ENCODE measurements at regions not wholly inside any gene's neighbourhood (a gene's known extent, or its start where the extent isn't known, plus 50 kb on each side); places are given as distances from the start of the nearest gene placed in this dataset.

GRCh38 chr13:104289400-104289799, 1223.2 kb upstream of the SLC10A2 start:
- DNase-seq (ENCODE audit: low read depth, low spot score) = peak; percentile 31

- no peak for DNase-seq (ENCODE audit: low read depth, low spot score)
Observed at GRCh38 chr13:104288496-104288895, 1222.3 kb upstream of the SLC10A2 start.

GRCh38 chr13:104286566-104287290, 1220.5 kb upstream of the SLC10A2 start:
- DNase-seq (ENCODE audit: low read depth, low spot score) = peak; percentile 16

- no peak for DNase-seq (ENCODE audit: low read depth, low spot score)
Observed at GRCh38 chr13:104281910-104282309, 1215.7 kb upstream of the SLC10A2 start.

GRCh38 chr13:104270731-104271130, 1204.5 kb upstream of the SLC10A2 start:
- no peak for DNase-seq (ENCODE audit: low read depth, low spot score)

GRCh38 chr13:104267206-104267811, 1201.1 kb upstream of the SLC10A2 start:
- no peak for DNase-seq (ENCODE audit: low read depth, low spot score)

GRCh38 chr13:104256701-104257100, 1190.5 kb upstream of the SLC10A2 start:
- no peak for DNase-seq (ENCODE audit: low read depth, low spot score)

- DNase-seq (ENCODE audit: low read depth, low spot score) = peak; percentile 2
Observed at GRCh38 chr13:104253063-104253680, 1187.0 kb upstream of the SLC10A2 start.

GRCh38 chr13:104251931-104252330, 1185.7 kb upstream of the SLC10A2 start:
- DNase-seq (ENCODE audit: low read depth, low spot score) = no peak

- DNase-seq (ENCODE audit: low read depth, low spot score) = no peak
Observed at GRCh38 chr13:104246955-104247354, 1180.7 kb upstream of the SLC10A2 start.

- DNase-seq (ENCODE audit: low read depth, low spot score) = no peak
Observed at GRCh38 chr13:104206450-104207044, 1140.3 kb upstream of the SLC10A2 start.

GRCh38 chr13:104204177-104204576, 1138.0 kb upstream of the SLC10A2 start:
- DNase-seq (ENCODE audit: low read depth, low spot score) = no peak

GRCh38 chr13:104198801-104199200, 1132.6 kb upstream of the SLC10A2 start:
- no peak for DNase-seq (ENCODE audit: low read depth, low spot score)

- no peak for DNase-seq (ENCODE audit: low read depth, low spot score)
Observed at GRCh38 chr13:104196611-104197010, 1130.4 kb upstream of the SLC10A2 start.

GRCh38 chr13:104181526-104182231, 1115.5 kb upstream of the SLC10A2 start:
- no peak for DNase-seq (ENCODE audit: low read depth, low spot score)

GRCh38 chr13:104170980-104171555, 1104.9 kb upstream of the SLC10A2 start:
- no peak for DNase-seq (ENCODE audit: low read depth, low spot score)

GRCh38 chr13:104163866-104164630, 1097.8 kb upstream of the SLC10A2 start:
- DNase-seq (ENCODE audit: low read depth, low spot score) = no peak

- no peak for DNase-seq (ENCODE audit: low read depth, low spot score)
Observed at GRCh38 chr13:104160536-104160935, 1094.3 kb upstream of the SLC10A2 start.

- peak; percentile 47 for DNase-seq (ENCODE audit: low read depth, low spot score)
Observed at GRCh38 chr13:104143760-104144416, 1077.7 kb upstream of the SLC10A2 start.

GRCh38 chr13:104140552-104140951, 1074.3 kb upstream of the SLC10A2 start:
- peak; percentile 66 for DNase-seq (ENCODE audit: low read depth, low spot score)
